Mammary epithelial cell (primary cell): ENCODE measurements at regions not wholly inside any gene's neighbourhood (a gene's known extent, or its start where the extent isn't known, plus 50 kb on each side); places are given as distances from the start of the nearest gene placed in this dataset.

Source experiments
- CTCF ChIP-seq, 2 donors: IDR thresholded peaks in 1 of 2; conservative IDR thresholded peaks in 1 of 2; 2 replicates each; pipeline ENCODE4 v1.5.1; 2011 to 2012; ENCODE audit warnings: inconsistent platforms in 2 of 2, low read length in 2 of 2, mild to moderate bottlenecking in 2 of 2, control low read depth in 1 of 2, low read depth in 1 of 2; ENCODE audit not compliant: insufficient read depth in 1 of 2; ENCODE audit errors: extremely low read depth in 1 of 2
- EZH2 ChIP-seq: IDR thresholded peaks from 2 replicates; pipeline ENCODE4 v1.6.1; 2012; ENCODE audit warnings: low read length, inconsistent platforms, borderline replicate concordance

GRCh38 chr16:17598968-17599367 is 128.2 kb upstream of the XYLT1 start:
- TF ChIP-seq CTCF (conservative IDR thresholded peaks at IDR 0.05 in 1 of 2, IDR thresholded peaks at IDR 0.05 in 1 of 2; ENCODE audit: extremely low read depth in 1 of 2, insufficient read depth in 1 of 2, low read depth in 1 of 2, low read length in 2 of 2) (no peak), EZH2 (no peak)
